Breast epithelium (tissue), 3 donors: ENCODE measurements at regions not wholly inside any gene's neighbourhood (a gene's known extent, or its start where the extent isn't known, plus 50 kb on each side); places are given as distances from the start of the nearest gene placed in this dataset.

Experiments used
- CTCF ChIP-seq, 3 donors: fragments of 450-650 bp; IDR thresholded peaks; one replicate each; pipeline ENCODE4 v1.5.1; 2016 to 2017; ENCODE audit warnings: antibody characterized with exemption in 3 of 3, mild to moderate bottlenecking in 3 of 3, moderate library complexity in 3 of 3
- POLR2A ChIP-seq: fragments of 450-650 bp; IDR thresholded peaks from one replicate; pipeline ENCODE4 v1.6.1; 2016; ENCODE audit warnings: antibody characterized with exemption, mild to moderate bottlenecking, moderate library complexity

- TF ChIP-seq CTCF (IDR thresholded peaks at IDR 0.05) = no peak
- no peak for TF ChIP-seq POLR2A
These were observed 72.2 kb downstream of the METRNL start for GRCh38 chr17:83151442-83152226.
